ENCODE measurements at regions not wholly inside any gene's neighbourhood (a gene's known extent, or its start where the extent isn't known, plus 50 kb on each side); places are given as distances from the start of the nearest gene placed in this dataset.

DNA sequence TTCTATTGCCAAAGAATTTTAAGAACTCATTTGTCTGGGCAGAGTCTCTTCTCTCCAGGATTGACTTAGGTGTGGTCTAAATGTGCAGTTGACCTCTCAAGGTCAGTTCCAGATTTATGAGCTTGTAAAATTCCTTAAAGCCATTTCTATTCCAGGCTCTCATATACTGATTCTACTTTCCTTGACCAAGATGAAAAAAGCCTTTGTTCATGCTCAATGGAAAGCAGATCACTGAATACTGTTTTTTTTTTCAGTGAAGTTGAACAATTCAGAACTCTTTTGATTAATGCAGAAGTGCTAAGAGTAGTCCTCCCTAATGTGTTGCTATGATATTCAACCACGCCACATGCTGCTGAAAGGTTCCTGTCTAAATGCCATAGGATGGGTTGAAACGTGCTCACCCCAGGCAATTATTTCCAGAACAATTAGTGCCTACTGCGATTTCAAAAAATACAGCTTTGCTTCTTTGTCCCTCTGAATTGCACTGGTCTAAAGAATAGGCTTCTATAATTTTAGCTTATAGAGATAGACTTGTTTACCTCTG lies 312.4 kb upstream of the PABPC5 start:
- ATAC-seq = no peak

More for the DNA sequence above, 312.4 kb upstream of the PABPC5 start:
- H4K20me1 ChIP-seq (replicated peaks; ENCODE audit: insufficient read depth) = no peaks in the 10 kb centered on the region
- H3K4me1 ChIP-seq (ENCODE audit: insufficient read depth) = no peaks in the 10 kb centered on the region
- no peaks in the 10 kb centered on the region for H3K27me3 ChIP-seq (ENCODE audit: insufficient read depth)
- no peaks in the 10 kb centered on the region for H3K9me2 ChIP-seq (ENCODE audit: insufficient read depth)
- no peak for TF ChIP-seq CREB1 (CRISPR knock-in tag; IDR thresholded peaks at IDR 0.05; ENCODE audit: low read depth)
- TF ChIP-seq, protein P1, sequence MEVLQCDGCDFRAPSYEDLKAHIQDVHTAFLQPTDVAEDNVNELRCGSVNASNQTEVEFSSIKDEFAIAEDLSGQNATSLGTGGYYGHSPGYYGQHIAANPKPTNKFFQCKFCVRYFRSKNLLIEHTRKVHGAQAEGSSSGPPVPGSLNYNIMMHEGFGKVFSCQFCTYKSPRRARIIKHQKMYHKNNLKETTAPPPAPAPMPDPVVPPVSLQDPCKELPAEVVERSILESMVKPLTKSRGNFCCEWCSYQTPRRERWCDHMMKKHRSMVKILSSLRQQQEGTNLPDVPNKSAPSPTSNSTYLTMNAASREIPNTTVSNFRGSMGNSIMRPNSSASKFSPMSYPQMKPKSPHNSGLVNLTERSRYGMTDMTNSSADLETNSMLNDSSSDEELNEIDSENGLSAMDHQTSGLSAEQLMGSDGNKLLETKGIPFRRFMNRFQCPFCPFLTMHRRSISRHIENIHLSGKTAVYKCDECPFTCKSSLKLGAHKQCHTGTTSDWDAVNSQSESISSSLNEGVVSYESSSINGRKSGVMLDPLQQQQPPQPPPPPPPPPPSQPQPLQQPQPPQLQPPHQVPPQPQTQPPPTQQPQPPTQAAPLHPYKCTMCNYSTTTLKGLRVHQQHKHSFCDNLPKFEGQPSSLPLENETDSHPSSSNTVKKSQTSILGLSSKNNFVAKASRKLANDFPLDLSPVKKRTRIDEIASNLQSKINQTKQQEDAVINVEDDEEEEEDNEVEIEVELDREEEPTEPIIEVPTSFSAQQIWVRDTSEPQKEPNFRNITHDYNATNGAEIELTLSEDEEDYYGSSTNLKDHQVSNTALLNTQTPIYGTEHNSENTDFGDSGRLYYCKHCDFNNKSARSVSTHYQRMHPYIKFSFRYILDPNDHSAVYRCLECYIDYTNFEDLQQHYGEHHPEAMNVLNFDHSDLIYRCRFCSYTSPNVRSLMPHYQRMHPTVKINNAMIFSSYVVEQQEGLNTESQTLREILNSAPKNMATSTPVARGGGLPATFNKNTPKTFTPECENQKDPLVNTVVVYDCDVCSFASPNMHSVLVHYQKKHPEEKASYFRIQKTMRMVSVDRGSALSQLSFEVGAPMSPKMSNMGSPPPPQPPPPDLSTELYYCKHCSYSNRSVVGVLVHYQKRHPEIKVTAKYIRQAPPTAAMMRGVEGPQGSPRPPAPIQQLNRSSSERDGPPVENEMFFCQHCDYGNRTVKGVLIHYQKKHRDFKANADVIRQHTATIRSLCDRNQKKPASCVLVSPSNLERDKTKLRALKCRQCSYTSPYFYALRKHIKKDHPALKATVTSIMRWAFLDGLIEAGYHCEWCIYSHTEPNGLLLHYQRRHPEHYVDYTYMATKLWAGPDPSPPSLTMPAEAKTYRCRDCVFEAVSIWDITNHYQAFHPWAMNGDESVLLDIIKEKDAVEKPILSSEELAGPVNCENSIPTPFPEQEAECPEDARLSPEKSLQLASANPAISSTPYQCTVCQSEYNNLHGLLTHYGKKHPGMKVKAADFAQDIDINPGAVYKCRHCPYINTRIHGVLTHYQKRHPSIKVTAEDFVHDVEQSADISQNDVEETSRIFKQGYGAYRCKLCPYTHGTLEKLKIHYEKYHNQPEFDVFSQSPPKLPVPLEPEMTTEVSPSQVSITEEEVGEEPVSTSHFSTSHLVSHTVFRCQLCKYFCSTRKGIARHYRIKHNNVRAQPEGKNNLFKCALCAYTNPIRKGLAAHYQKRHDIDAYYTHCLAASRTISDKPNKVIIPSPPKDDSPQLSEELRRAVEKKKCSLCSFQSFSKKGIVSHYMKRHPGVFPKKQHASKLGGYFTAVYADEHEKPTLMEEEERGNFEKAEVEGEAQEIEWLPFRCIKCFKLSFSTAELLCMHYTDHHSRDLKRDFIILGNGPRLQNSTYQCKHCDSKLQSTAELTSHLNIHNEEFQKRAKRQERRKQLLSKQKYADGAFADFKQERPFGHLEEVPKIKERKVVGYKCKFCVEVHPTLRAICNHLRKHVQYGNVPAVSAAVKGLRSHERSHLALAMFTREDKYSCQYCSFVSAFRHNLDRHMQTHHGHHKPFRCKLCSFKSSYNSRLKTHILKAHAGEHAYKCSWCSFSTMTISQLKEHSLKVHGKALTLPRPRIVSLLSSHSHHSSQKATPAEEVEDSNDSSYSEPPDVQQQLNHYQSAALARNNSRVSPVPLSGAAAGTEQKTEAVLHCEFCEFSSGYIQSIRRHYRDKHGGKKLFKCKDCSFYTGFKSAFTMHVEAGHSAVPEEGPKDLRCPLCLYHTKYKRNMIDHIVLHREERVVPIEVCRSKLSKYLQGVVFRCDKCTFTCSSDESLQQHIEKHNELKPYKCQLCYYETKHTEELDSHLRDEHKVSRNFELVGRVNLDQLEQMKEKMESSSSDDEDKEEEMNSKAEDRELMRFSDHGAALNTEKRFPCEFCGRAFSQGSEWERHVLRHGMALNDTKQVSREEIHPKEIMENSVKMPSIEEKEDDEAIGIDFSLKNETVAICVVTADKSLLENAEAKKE (CRISPR knock-in tag; IDR thresholded peaks at IDR 0.05) = no peak
- TF ChIP-seq POLR2AphosphoS5 (IDR thresholded peaks at IDR 0.05; ENCODE audit: low read depth) = no peak
- no peak for TF ChIP-seq ZNF331 (CRISPR knock-in tag; IDR thresholded peaks at IDR 0.05; ENCODE audit: low read depth)
- TF ChIP-seq EZH2 (IDR thresholded peaks at IDR 0.05; ENCODE audit: low read depth, unreplicated experiment) = no peak
- TF ChIP-seq STAT1 (IDR thresholded peaks at IDR 0.05; ENCODE audit: unreplicated experiment) = no peak
- no peak for TF ChIP-seq ZNF114 (CRISPR knock-in tag; IDR thresholded peaks at IDR 0.05)
- TF ChIP-seq, protein P2, sequence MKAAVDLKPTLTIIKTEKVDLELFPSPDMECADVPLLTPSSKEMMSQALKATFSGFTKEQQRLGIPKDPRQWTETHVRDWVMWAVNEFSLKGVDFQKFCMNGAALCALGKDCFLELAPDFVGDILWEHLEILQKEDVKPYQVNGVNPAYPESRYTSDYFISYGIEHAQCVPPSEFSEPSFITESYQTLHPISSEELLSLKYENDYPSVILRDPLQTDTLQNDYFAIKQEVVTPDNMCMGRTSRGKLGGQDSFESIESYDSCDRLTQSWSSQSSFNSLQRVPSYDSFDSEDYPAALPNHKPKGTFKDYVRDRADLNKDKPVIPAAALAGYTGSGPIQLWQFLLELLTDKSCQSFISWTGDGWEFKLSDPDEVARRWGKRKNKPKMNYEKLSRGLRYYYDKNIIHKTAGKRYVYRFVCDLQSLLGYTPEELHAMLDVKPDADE (IDR thresholded peaks at IDR 0.05) = no peak
- TF ChIP-seq NANOG (IDR thresholded peaks at IDR 0.05; ENCODE audit: borderline replicate concordance) = no peak
- TF ChIP-seq, protein P3, sequence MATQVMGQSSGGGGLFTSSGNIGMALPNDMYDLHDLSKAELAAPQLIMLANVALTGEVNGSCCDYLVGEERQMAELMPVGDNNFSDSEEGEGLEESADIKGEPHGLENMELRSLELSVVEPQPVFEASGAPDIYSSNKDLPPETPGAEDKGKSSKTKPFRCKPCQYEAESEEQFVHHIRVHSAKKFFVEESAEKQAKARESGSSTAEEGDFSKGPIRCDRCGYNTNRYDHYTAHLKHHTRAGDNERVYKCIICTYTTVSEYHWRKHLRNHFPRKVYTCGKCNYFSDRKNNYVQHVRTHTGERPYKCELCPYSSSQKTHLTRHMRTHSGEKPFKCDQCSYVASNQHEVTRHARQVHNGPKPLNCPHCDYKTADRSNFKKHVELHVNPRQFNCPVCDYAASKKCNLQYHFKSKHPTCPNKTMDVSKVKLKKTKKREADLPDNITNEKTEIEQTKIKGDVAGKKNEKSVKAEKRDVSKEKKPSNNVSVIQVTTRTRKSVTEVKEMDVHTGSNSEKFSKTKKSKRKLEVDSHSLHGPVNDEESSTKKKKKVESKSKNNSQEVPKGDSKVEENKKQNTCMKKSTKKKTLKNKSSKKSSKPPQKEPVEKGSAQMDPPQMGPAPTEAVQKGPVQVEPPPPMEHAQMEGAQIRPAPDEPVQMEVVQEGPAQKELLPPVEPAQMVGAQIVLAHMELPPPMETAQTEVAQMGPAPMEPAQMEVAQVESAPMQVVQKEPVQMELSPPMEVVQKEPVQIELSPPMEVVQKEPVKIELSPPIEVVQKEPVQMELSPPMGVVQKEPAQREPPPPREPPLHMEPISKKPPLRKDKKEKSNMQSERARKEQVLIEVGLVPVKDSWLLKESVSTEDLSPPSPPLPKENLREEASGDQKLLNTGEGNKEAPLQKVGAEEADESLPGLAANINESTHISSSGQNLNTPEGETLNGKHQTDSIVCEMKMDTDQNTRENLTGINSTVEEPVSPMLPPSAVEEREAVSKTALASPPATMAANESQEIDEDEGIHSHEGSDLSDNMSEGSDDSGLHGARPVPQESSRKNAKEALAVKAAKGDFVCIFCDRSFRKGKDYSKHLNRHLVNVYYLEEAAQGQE (IDR thresholded peaks at IDR 0.05; ENCODE audit: unreplicated experiment) = no peak
- TF ChIP-seq, protein P4, sequence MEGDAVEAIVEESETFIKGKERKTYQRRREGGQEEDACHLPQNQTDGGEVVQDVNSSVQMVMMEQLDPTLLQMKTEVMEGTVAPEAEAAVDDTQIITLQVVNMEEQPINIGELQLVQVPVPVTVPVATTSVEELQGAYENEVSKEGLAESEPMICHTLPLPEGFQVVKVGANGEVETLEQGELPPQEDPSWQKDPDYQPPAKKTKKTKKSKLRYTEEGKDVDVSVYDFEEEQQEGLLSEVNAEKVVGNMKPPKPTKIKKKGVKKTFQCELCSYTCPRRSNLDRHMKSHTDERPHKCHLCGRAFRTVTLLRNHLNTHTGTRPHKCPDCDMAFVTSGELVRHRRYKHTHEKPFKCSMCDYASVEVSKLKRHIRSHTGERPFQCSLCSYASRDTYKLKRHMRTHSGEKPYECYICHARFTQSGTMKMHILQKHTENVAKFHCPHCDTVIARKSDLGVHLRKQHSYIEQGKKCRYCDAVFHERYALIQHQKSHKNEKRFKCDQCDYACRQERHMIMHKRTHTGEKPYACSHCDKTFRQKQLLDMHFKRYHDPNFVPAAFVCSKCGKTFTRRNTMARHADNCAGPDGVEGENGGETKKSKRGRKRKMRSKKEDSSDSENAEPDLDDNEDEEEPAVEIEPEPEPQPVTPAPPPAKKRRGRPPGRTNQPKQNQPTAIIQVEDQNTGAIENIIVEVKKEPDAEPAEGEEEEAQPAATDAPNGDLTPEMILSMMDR (conservative IDR thresholded peaks at IDR 0.05; ENCODE audit: low read depth in 2 of 2) = no peak
- TF ChIP-seq EZH2phosphoT487 (IDR thresholded peaks at IDR 0.05; ENCODE audit: unreplicated experiment) = no peak
- no peak for TF ChIP-seq JUNB (IDR thresholded peaks at IDR 0.05; ENCODE audit: unreplicated experiment)
- DNase-seq (ENCODE audit: low spot score) = no peak
- H3K4me1 Mint-ChIP-seq = no peaks in the 10 kb centered on the region
- no peaks in the 10 kb centered on the region for H3K9me3 Mint-ChIP-seq
- no peaks in the 10 kb centered on the region for H3F3A ChIP-seq (replicated peaks; ENCODE audit: low read depth)
- H3K27ac ChIP-seq (ENCODE audit: low read depth) = no peak overlapping the region
- no peak overlapping the region for H3K4me3 ChIP-seq
- H3K27me3 Mint-ChIP-seq (ENCODE audit: insufficient read depth, low read depth, poor library complexity) = no peaks in the 10 kb centered on the region
- H3K4me2 ChIP-seq = no peak overlapping the region
- H3K79me2 ChIP-seq (replicated peaks; ENCODE audit: insufficient read depth) = no peaks in the 10 kb centered on the region
- H3K36me3 Mint-ChIP-seq (ENCODE audit: low read depth) = no peaks in the 10 kb centered on the region
- H3K36me3 ChIP-seq (ENCODE audit: insufficient read depth) = no peaks in the 10 kb centered on the region
- H3K4me3 Mint-ChIP-seq = no peak overlapping the region
- H2AFZ ChIP-seq = no peak overlapping the region
- H3K27ac Mint-ChIP-seq = no peak overlapping the region

Measured in GM23338 (cell line).